NCI-H187 (cell line): ENCODE measurements at regions not wholly inside any gene's neighbourhood (a gene's known extent, or its start where the extent isn't known, plus 50 kb on each side); places are given as distances from the start of the nearest gene placed in this dataset.
"Not testable (repeated sequence)": the region's sequence is repeated elsewhere in the genome, so short reads cannot be mapped to it uniquely, and the experiment has no call there.

ENCODE experiments used
- DNase-seq, 2 experiments: peaks; one replicate each; lab custom pipeline; 2025; lab: John Stamatoyannopoulos, UW

GRCh38 chr14:84436528-84436927 is 1093.4 kb upstream of the FLRT2 start:
- DNase-seq = no peak

- DNase-seq = no peak
Observed at GRCh38 chr14:84442521-84442920, 1087.4 kb upstream of the FLRT2 start.

DNA sequence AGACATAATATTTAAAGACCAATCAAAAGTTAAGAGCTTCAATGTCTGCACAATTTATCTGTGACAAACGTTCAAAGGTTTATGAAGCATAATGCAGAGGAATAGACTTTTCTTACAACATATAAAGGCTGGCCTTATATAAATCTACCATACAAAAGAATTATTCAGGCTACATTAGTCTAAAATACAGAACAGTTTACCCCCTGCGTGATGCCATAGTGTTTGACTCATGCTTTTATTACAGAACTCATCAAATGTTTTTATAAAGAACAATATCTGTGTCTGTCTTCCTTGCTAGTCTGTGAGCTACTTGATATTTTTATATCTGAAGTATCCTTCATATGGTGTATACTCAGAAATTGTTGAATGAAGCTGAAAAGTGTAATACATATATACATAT is 1084.5 kb upstream of the FLRT2 start:
- DNase-seq = no peak

- no peak for DNase-seq
Observed at GRCh38 chr14:84446250-84446649, 1083.7 kb upstream of the FLRT2 start.

DNA sequence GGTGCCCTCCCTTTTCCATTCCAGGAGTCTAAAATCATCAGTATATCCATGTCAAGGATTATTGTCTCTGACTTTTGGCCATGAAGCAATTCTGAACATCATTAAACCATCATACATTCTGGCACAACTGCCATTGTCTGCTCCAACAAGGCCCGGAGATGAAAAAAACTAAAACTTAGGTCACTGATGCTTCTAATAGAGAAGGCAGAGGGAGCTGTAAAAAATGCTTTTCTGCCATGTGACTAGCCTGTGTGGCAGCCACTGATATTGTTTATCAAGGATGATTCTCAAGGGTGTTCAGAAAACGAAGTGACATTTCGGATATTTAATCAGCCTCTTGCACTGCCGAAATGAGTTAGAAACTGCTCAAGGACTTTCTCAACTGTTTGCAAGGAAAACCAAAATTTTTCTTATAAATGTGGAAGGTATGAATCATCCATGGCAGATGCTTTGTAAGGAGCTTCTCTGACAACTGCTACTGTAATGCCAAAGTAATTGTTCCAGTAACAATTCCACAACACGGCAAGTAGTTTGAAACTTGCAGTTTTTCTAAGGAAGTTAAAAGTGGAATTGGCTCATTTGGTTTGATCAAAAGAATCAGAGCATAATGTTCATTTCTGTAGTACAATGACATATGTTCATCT is 1076.5 kb upstream of the FLRT2 start:
- DNase-seq = no peak

- DNase-seq = no peak
Observed at GRCh38 chr14:84454114-84454513, 1075.8 kb upstream of the FLRT2 start.

DNA sequence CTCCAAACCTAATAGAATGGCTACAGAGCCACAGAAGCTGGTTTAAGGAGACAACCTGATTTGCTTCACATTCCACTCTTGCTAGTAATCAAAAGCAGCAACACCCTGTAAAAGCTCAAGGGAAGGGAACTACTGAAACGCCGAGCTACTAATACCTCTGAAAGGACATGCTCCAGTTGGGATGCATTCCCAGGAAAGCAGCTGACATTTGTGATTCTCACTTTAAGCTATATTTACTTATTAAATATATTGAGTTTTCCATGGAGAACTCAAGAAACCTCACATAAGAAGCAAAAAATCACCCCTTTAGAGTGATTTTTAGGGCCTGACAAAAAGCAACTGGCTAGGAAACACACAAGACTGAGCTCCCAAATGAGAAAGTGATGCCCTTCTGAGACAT is 1073.0 kb upstream of the FLRT2 start:
- no peak for DNase-seq

DNA sequence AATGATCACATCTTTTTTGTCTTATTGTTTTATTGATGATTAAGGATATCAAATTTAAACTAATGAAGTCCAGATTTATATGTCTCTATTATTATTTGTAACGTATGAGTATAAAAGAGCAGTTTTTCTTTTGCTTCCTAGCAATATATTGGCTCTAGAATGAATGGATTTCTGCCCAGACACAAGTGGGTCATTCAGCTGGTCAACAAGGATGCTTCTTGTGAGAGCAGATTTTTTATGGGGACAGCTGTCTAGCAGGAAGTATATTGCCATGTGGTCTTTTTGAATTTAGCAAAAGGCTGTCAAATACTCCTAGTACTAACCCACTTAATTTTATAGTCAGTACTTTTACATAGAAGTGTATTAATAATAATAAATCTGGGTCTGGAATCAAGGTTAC is 1071.1 kb upstream of the FLRT2 start:
- DNase-seq = no peak

DNA sequence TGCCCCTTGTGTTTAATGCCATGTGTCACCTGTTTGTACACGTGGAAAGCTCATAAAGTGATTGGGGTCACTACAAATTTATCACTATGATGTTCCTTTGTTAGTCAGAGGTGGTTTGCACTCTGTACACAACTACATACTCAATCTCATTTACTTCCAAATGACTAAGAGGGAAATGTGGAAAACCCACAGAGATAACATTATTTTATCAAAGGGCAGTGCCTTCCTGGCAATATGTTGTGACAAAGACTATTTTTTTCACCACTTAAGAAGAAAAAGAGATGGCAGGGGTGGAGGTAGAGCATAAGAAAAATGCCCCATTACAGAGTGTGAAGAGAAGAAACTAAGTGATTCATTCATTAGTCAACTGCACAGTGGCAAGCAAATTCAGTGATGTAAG is 1064.1 kb upstream of the FLRT2 start:
- DNase-seq = no peak

GRCh38 chr14:84468153-84468552 is 1061.8 kb upstream of the FLRT2 start:
- no peak for DNase-seq

- no peak for DNase-seq
Observed at GRCh38 chr14:84477996-84478395, 1051.9 kb upstream of the FLRT2 start.

- DNase-seq = no peak
Observed at GRCh38 chr14:84482256-84483071, 1047.5 kb upstream of the FLRT2 start.

DNA sequence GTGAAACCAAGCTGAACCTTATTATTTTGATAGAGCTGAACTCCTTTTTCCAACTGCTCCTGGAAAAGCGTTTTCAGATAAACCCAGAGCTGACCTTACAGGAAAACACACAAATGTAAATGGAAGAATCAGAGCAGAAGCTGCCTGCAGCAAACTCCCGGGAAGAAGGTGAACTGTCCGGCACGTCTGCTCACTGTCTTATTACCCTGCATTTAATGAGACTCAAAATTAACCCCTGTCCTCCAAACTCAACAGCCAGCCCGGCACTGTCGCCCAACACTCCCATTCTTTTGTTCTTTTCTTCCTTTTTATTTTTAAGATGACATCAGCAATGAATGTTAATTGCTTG is 1046.9 kb upstream of the FLRT2 start:
- DNase-seq = no peak

- DNase-seq = not testable (repeated sequence)
Observed at GRCh38 chr14:84484243-84484642, 1045.7 kb upstream of the FLRT2 start.

DNA sequence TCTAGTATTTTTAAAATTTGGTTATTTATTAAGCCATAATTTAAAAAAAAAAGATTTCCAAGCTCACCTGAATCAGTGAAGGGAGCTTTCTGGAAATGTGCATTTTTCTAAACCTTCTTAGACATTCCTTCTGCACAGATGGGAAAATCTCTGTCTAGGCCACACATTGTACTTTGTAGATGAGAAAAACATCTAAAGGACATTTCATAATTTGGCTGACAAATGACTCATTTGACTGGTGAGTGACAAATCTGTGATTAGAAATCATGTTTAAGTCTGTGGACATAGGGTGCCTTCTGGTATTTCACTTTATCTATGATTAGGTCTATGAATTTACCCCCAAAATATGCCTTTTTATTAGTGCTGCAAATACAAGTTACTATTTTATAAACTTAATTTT is 1044.9 kb upstream of the FLRT2 start:
- no peak for DNase-seq

DNA sequence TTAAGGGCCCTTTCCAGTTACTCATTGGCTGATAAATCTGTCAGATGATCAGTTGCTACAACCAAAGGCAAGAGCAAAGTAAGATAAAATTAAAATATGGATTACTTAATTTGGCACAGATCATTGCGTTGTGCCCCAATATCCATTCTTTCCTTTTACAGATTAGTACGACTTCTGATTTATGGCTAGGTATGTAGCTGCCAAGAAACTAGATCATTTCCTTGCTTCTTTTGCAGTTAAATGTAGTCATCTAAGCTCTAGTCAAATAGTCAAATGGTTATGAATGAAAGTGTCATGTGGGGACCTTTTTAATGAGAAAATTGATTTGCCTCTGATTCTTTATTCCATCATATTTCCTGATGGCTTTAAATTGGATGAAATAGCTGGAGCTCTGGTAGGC is 1039.9 kb upstream of the FLRT2 start:
- no peak for DNase-seq

GRCh38 chr14:84492685-84493084 is 1037.3 kb upstream of the FLRT2 start:
- DNase-seq = no peak

DNA sequence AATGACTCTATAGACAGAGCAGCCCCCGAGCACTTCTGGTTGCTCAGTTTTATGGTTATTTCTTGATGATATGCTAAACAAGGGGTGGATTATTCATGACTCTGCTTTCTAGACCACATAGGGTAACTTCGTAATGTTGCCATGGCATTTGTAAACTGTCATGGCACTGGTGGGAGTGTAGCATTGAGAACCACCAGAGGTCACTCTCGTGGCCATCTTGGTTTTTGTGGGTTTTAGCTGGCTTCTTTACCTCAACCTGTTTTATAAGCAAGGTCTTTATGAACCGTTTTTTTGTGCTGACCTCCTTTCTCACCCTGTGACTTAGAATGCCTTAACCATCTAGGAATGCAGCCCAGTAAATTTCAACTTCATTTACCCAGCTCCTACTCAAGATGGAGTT is 1036.2 kb upstream of the FLRT2 start:
- DNase-seq = no peak

GRCh38 chr14:84496677-84497076 is 1033.3 kb upstream of the FLRT2 start:
- no peak for DNase-seq

DNA sequence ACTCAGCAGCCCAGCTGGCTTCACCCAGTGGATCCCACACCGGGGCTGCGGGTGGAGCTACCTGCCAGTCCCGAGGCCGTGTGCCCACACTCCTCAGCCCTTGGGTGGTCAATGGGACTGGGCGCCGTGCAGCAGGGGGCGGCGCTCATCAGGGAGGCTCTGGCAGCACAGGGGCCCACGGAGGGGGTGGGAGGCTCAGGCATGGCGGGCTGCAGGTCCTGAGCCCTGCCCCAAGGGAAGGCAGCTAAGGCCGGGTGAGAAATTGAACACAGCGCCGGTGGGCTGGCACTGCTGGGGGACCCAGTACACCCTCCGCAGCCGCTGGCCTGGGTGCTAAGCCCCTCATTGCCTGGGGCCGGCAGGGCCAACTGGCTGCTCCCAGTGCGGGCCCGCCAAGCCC is 1017.1 kb upstream of the FLRT2 start:
- DNase-seq = not testable (repeated sequence)

DNA sequence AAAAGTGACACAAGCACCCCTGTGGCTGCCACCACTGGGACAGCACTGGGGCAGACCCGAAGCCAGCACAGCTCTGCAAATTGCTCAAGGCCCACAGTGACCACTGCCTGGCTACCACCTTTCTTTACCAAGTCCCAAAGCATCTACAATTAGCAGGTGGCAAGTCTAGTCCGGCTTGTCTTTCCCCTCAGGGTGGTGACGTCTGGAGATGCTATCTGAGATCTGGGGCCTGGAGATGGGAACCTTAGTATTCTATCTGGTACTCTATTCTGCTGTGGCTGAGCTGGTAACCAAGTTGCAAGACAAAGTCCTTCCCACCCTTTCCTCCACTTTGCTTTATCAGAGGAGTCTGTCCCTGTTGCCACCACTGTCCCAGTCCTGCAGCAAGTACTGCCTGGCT is 1010.1 kb upstream of the FLRT2 start:
- no peak for DNase-seq

DNA sequence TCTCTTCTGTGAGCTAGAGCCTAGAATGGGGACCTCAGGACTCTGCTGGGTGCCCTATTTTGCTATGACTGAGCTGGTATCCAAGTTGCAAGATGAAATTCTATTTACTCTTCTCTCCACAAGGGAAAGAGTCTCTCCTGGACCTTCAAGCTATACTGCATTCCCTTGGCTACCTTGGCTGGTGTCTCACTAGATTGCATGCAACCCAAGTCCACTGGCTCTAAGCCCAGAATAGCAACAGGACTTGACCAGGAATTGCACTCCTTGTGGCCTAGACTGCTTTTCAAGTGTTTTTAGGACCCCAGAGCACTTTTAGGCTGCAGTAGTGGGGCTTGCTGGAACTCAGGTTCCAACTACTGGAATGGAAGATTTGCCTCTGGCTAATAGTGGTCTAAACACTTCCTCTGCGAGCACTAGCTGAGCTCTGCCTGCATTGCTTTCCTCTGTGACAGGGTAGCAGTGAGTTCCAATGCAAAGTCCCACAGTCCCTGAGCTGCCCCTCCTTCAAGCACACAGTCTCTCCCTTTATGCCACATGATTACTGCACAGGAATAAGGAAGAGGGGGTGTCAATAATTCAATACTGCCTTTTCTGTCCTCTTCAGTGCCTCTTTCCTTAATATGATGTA is 1009.1 kb upstream of the FLRT2 start:
- no peak for DNase-seq

GRCh38 chr14:84523746-84524145 is 1006.2 kb upstream of the FLRT2 start:
- DNase-seq = no peak
